Endothelial cell of umbilical vein (primary cell): ENCODE measurements at regions not wholly inside any gene's neighbourhood (a gene's known extent, or its start where the extent isn't known, plus 50 kb on each side); places are given as distances from the start of the nearest gene placed in this dataset.

Experiments used
- BruUV-seq: library from RNA; stranded (reverse); fragments of 400-500 nt; replicated peaks from 2 replicates; lab custom pipeline; 2021; lab: Mats Ljungman, UMichigan
- CTCF ChIA-PET: fragments of 300-600, 350-600 bp; sonication (Branson Sonifier 250); formaldehyde crosslinking; loops from one replicate; lab custom pipeline; 2021; ENCODE audit warnings: antibody characterized with exemption, inconsistent platforms; lab: Charles Lee
- POLR2A ChIA-PET: fragments of 300-600, 350-600 bp; sonication (Branson Sonifier 250); formaldehyde crosslinking; loops from one replicate; lab custom pipeline; 2021; ENCODE audit warnings: antibody characterized with exemption, inconsistent platforms; lab: Charles Lee
- DNase-seq: peaks from one replicate; pipeline ENCODE4 v3.0.0-alpha.2; 2011; ENCODE audit warnings: low read depth, low spot score
- FAIRE-seq: peaks from 2 replicates; lab custom pipeline; 2011; peaks lifted over from hg19 to GRCh38; lab: Jason Lieb, UNC
- H2AFZ ChIP-seq: 2 replicates; pipeline ENCODE4 v1.6.0; 2012; ENCODE audit warnings: low read depth, low read length, control low read depth, inconsistent platforms
- H3K27ac ChIP-seq: 2 replicates; pipeline ENCODE4 v1.5.1; 2011; ENCODE audit warnings: low read depth, mild to moderate bottlenecking, control low read depth, low read length, moderate library complexity; ENCODE audit not compliant: insufficient read depth
- H3K27me3 ChIP-seq, 2 experiments: 2 replicates each; pipeline versions ENCODE4 v1.6.0 to v1.6.1; 2011; ENCODE audit warnings: low read length in 2 of 2, mixed read lengths in 1 of 2; ENCODE audit not compliant: control insufficient read depth in 2 of 2, insufficient read depth in 2 of 2
- H3K36me3 ChIP-seq, 2 experiments: 2 replicates in 1 of 2; 3 replicates in 1 of 2; pipeline ENCODE4 v1.5.1; 2011; ENCODE audit warnings: low read length in 2 of 2, mild to moderate bottlenecking in 1 of 2, moderate library complexity in 1 of 2; ENCODE audit not compliant: control insufficient read depth in 2 of 2, insufficient read depth in 2 of 2; ENCODE audit errors: extremely low read depth in 1 of 2
- H3K4me1 ChIP-seq: 3 replicates; pipeline ENCODE4 v1.5.1; 2011; ENCODE audit warnings: mild to moderate bottlenecking, low read length; ENCODE audit not compliant: control insufficient read depth, insufficient read depth; ENCODE audit errors: extremely low read depth
- H3K4me2 ChIP-seq: 2 replicates; pipeline ENCODE4 v1.6.1; 2011; ENCODE audit warnings: low read length, control low read depth, mixed read lengths; ENCODE audit not compliant: insufficient read depth
- H3K4me3 ChIP-seq, 3 experiments: fragments of 200-600 bp in 1 of 3; sonication (generic), shearing (Covaris generic) in 1 of 3; replicated peaks in 1 of 3; 2 replicates each; pipeline ENCODE4 v1.5.1; 2011 to 2016; ENCODE audit warnings: control low read depth in 3 of 3, low read length in 3 of 3, mild to moderate bottlenecking in 2 of 3, inconsistent platforms in 1 of 3, low read depth in 1 of 3, moderate library complexity in 1 of 3; ENCODE audit not compliant: insufficient read depth in 1 of 3
- H3K79me2 ChIP-seq: 2 replicates; pipeline ENCODE4 v1.6.0; 2012; ENCODE audit warnings: low read length, inconsistent platforms; ENCODE audit not compliant: control insufficient read depth, insufficient read depth
- H3K9ac ChIP-seq: replicated peaks from 2 replicates; pipeline ENCODE3; 2011; ENCODE audit warnings: low read length, control low read depth; ENCODE audit not compliant: insufficient read depth; ENCODE audit errors: extremely low read depth
- H3K9me1 ChIP-seq: replicated peaks from 3 replicates; pipeline ENCODE4 v1.6.0; 2011; ENCODE audit warnings: mild to moderate bottlenecking, low read length; ENCODE audit not compliant: control insufficient read depth, insufficient read depth; ENCODE audit errors: extremely low read depth
- H3K9me3 ChIP-seq: replicated peaks from 2 replicates; pipeline ENCODE4 v1.5.1; 2012; ENCODE audit warnings: low read length, inconsistent platforms; ENCODE audit not compliant: control insufficient read depth, insufficient read depth
- H4K20me1 ChIP-seq: replicated peaks from 2 replicates; pipeline ENCODE3; 2011; ENCODE audit warnings: mild to moderate bottlenecking, low read length; ENCODE audit not compliant: control insufficient read depth, insufficient read depth; ENCODE audit errors: extremely low read depth
- GATA2 ChIP-seq: IDR thresholded peaks from 2 replicates; pipeline ENCODE4 v1.7.0; 2011; ENCODE audit warnings: low read depth, mild to moderate bottlenecking, moderate library complexity, mixed read lengths, low read length; ENCODE audit not compliant: insufficient read length, insufficient read depth
- JUN ChIP-seq: IDR thresholded peaks from 2 replicates; pipeline ENCODE4 v1.6.1; 2011; ENCODE audit warnings: borderline replicate concordance, low read depth; ENCODE audit not compliant: insufficient read length, insufficient read depth
- MYC ChIP-seq: IDR thresholded peaks from one replicate; pipeline ENCODE4 v1.6.1; 2011; ENCODE audit warnings: mild to moderate bottlenecking, low read depth, low read length
- POLR2A ChIP-seq: IDR thresholded peaks from 2 replicates; pipeline ENCODE4 v1.6.1; 2012; ENCODE audit warnings: low read depth, mild to moderate bottlenecking, control low read depth, low read length
- dilution Hi-C: fragments of 300-500 bp; cut with MboI; formaldehyde crosslinking; loops from one replicate; pipeline ENCODE4 v1.15.0; 2019; ENCODE audit warnings: low sequenced_read_pairs; ENCODE audit not compliant: extremely low pct_ligation_motif_present
- intact Hi-C: fragments of 100-400 bp; cut with micrococcal nuclease; formaldehyde crosslinking; loops from one replicate; pipeline ENCODE4 v1.10.0; 2022
- TF ChIP-seq, protein P1 (sequence below), 2 donors: IDR thresholded peaks; 1 replicate in 1 of 2; 2 replicates in 1 of 2; pipeline ENCODE4 v1.5.1; 2011; ENCODE audit warnings: low read length in 2 of 2, mild to moderate bottlenecking in 2 of 2, moderate library complexity in 2 of 2, control low read depth in 1 of 2, inconsistent platforms in 1 of 2, low read depth in 1 of 2; ENCODE audit not compliant: insufficient read depth in 1 of 2; ENCODE audit errors: extremely low read depth in 1 of 2

DNA sequence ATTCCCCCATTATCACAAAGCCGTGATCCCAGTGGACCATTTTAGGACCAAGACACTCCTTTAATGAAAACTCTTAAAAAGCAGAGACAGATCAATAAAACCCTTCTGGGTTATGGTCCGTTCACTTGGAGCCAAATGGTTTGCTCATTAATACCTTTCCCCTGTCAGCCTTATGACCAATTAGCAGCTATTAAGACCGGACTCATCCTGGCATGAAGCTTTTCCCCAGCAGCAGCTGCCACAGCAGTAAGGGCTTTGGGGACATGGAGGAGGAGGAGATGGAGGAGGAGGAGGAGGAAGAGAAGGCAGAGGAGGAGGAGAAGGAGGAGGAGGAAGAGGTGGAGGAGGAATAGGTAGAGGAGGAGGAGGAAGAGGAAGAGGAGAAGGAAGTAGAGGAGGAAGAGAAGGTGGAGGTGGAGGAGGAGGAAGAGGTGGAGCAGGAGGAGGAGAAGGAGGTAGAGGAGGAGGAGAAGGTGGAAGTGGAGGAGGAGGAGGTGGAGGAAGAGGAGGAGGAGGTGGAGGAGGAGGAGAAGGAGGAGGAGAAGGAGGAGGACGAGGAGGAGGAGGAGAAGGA, 50.1 kb upstream of the IRX3 start:
- Histone ChIP-seq H3K36me3 (no peaks in the 10 kb centered on the region), H4K20me1 (no peaks in the 10 kb centered on the region), H3K9ac (no peak overlapping the region), H3K4me1 (no peaks in the 10 kb centered on the region), H3K27ac (no peak overlapping the region), H3K79me2 (no peaks in the 10 kb centered on the region), H3K9me3 (no peaks in the 10 kb centered on the region), H2AFZ (no peak overlapping the region), H3K9me1 (no peaks in the 10 kb centered on the region), H3K4me3 (no peak overlapping the region), H3K4me2 (no peak overlapping the region), H3K27me3 (no peaks in the 10 kb centered on the region)
- no TSS peak for BruUV-seq
- CTCF ChIA-PET = interaction anchor here (0.7 kb wide), 1 partner anchor 34 kb away, joined by 3 read pairs; no protein-coding TSS in a partner anchor
- no peak for FAIRE-seq
- intact Hi-C loops (no loop called here), dilution Hi-C loops (no loop called here)
- TF ChIP-seq GATA2 = no peak
- TF ChIP-seq MYC = no peak
- TF ChIP-seq, protein P1, sequence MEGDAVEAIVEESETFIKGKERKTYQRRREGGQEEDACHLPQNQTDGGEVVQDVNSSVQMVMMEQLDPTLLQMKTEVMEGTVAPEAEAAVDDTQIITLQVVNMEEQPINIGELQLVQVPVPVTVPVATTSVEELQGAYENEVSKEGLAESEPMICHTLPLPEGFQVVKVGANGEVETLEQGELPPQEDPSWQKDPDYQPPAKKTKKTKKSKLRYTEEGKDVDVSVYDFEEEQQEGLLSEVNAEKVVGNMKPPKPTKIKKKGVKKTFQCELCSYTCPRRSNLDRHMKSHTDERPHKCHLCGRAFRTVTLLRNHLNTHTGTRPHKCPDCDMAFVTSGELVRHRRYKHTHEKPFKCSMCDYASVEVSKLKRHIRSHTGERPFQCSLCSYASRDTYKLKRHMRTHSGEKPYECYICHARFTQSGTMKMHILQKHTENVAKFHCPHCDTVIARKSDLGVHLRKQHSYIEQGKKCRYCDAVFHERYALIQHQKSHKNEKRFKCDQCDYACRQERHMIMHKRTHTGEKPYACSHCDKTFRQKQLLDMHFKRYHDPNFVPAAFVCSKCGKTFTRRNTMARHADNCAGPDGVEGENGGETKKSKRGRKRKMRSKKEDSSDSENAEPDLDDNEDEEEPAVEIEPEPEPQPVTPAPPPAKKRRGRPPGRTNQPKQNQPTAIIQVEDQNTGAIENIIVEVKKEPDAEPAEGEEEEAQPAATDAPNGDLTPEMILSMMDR (IDR thresholded peaks at IDR 0.05; ENCODE audit: extremely low read depth in 1 of 2, insufficient read depth in 1 of 2, low read depth in 1 of 2, low read length in 2 of 2) = no peak
- TF ChIP-seq POLR2A = no peak
- no peak for TF ChIP-seq JUN
- POLR2A ChIA-PET = no interaction called here
- DNase-seq = no peak
